T follicular helper cell (primary cell): ENCODE measurements at regions not wholly inside any gene's neighbourhood (a gene's known extent, or its start where the extent isn't known, plus 50 kb on each side); places are given as distances from the start of the nearest gene placed in this dataset.

Experiments
- DNase-seq: peaks from one replicate; pipeline ENCODE4 v3.0.0-alpha.2; 2020; ENCODE audit warnings: low read depth

- DNase-seq = no peak
These were observed 344.3 kb downstream of the BRD1 start for GRCh38 chr22:49483281-49483870.

- no peak for DNase-seq
These were observed 344.9 kb downstream of the BRD1 start for GRCh38 chr22:49482811-49483210.

- DNase-seq = no peak
These were observed 345.8 kb downstream of the BRD1 start for GRCh38 chr22:49481659-49482399.

GRCh38 chr22:49480896-49481658 lies 346.6 kb downstream of the BRD1 start:
- no peak for DNase-seq

GRCh38 chr22:49480331-49480730 lies 347.3 kb downstream of the BRD1 start:
- no peak for DNase-seq

- DNase-seq = no peak
These were observed 348.1 kb downstream of the BRD1 start for GRCh38 chr22:49479566-49479965.

- DNase-seq = no peak
These were observed 350.8 kb downstream of the BRD1 start for GRCh38 chr22:49476800-49477400.

- DNase-seq = no peak
These were observed 351.5 kb downstream of the BRD1 start for GRCh38 chr22:49476176-49476575.

- DNase-seq = no peak
These were observed 352.4 kb downstream of the BRD1 start for GRCh38 chr22:49475253-49475652.

- DNase-seq = no peak
These were observed 354.4 kb downstream of the BRD1 start for GRCh38 chr22:49473286-49473685.

GRCh38 chr22:49470741-49471503 lies 356.8 kb downstream of the BRD1 start:
- no peak for DNase-seq

- no peak for DNase-seq
These were observed 357.6 kb downstream of the BRD1 start for GRCh38 chr22:49469896-49470740.

- DNase-seq = no peak
These were observed 359.0 kb downstream of the BRD1 start for GRCh38 chr22:49468487-49469198.

GRCh38 chr22:49466878-49467595 lies 360.6 kb downstream of the BRD1 start:
- no peak for DNase-seq

- DNase-seq = no peak
These were observed 363.6 kb downstream of the BRD1 start for GRCh38 chr22:49464037-49464436.

GRCh38 chr22:49462795-49463194 lies 364.9 kb downstream of the BRD1 start:
- DNase-seq = no peak

GRCh38 chr22:49462291-49462690 lies 365.4 kb downstream of the BRD1 start:
- DNase-seq = no peak

- DNase-seq = no peak
These were observed 366.0 kb downstream of the BRD1 start for GRCh38 chr22:49461674-49462073.

GRCh38 chr22:49460592-49461281 lies 366.9 kb downstream of the BRD1 start:
- no peak for DNase-seq
